ENCODE measurements at regions not wholly inside any gene's neighbourhood (a gene's known extent, or its start where the extent isn't known, plus 50 kb on each side); places are given as distances from the start of the nearest gene placed in this dataset.

GRCh38 chr3:127063916-127064315 is 81.0 kb downstream of the PLXNA1 start:
- no peak for TF ChIP-seq EZH2 (IDR thresholded peaks at IDR 0.05; ENCODE audit: insufficient read depth, poor library complexity, severe bottlenecking)
- TF ChIP-seq EZH2phosphoT487 (IDR thresholded peaks at IDR 0.05; ENCODE audit: insufficient read depth, low read depth), result no peak
